H1 (cell line): ENCODE measurements at regions not wholly inside any gene's neighbourhood (a gene's known extent, or its start where the extent isn't known, plus 50 kb on each side); places are given as distances from the start of the nearest gene placed in this dataset.

Experiments used
- CTCF ChIP-seq, 3 experiments: IDR thresholded peaks; 1 replicate in 2 of 3; 2 replicates in 1 of 3; pipeline versions ENCODE4 v1.5.1 to v1.6.1; 2011; ENCODE audit warnings: low read length in 3 of 3, mild to moderate bottlenecking in 3 of 3, inconsistent platforms in 2 of 3, low read depth in 1 of 3, moderate library complexity in 1 of 3; ENCODE audit not compliant: insufficient read depth in 1 of 3; ENCODE audit errors: control extremely low read depth in 1 of 3
- PHF8 ChIP-seq: fragments of 200-600 bp; sonication (generic); conservative IDR thresholded peaks from 2 replicates; pipeline ENCODE4 v1.7.1; 2012; ENCODE audit warnings: low read depth, mild to moderate bottlenecking, inconsistent platforms, low read length, moderate library complexity
- SRF ChIP-seq: IDR thresholded peaks from 2 replicates; pipeline ENCODE4 v1.6.1; 2011; ENCODE audit warnings: mild to moderate bottlenecking, low read depth, low read length, moderate library complexity
- TBP ChIP-seq: IDR thresholded peaks from 2 replicates; pipeline ENCODE4 v1.6.1; 2011; ENCODE audit warnings: low read depth, low read length, improper control_type of control experiment

- TF ChIP-seq PHF8 (no peak), SRF (no peak), TBP (no peak), CTCF (IDR thresholded peaks at IDR 0.05; ENCODE audit: control extremely low read depth in 1 of 3, insufficient read depth in 1 of 3, low read depth in 1 of 3, low read length in 3 of 3) (no peak)
Measured at GRCh38 chr6:159586684-159587083, 106.4 kb downstream of the SOD2 start.
